GM12891 (cell line): ENCODE measurements at regions not wholly inside any gene's neighbourhood (a gene's known extent, or its start where the extent isn't known, plus 50 kb on each side); places are given as distances from the start of the nearest gene placed in this dataset.

Experiments used
- POLR2A ChIP-seq: IDR thresholded peaks from 2 replicates; pipeline ENCODE4 v1.6.1; 2011; ENCODE audit warnings: low read depth, low read length, control low read depth
- POU2F2 ChIP-seq: IDR thresholded peaks from 2 replicates; pipeline ENCODE4 v1.6.1; 2011; ENCODE audit warnings: low read depth, mild to moderate bottlenecking, control low read depth, low read length, moderate library complexity
- SPI1 ChIP-seq: IDR thresholded peaks from 2 replicates; pipeline ENCODE4 v1.6.1; 2011; ENCODE audit warnings: low read depth, low read length, control low read depth
- TAF1 ChIP-seq: IDR thresholded peaks from 2 replicates; pipeline ENCODE4 v1.6.1; 2011; ENCODE audit warnings: low read depth, low read length, control low read depth

GRCh38 chr2:84223191-84223590, 235.9 kb downstream of the SUCLG1 start:
- no peak for TF ChIP-seq TAF1
- TF ChIP-seq POLR2A, result no peak
- no peak for TF ChIP-seq SPI1
- no peak for TF ChIP-seq POU2F2
